Erythroblast (primary cell): ENCODE measurements at regions not wholly inside any gene's neighbourhood (a gene's known extent, or its start where the extent isn't known, plus 50 kb on each side); places are given as distances from the start of the nearest gene placed in this dataset.

ENCODE experiments used
- GATA1 ChIP-seq: IDR thresholded peaks from 2 replicates; pipeline ENCODE4 v1.6.1; 2011; ENCODE audit warnings: low read depth, mild to moderate bottlenecking, control low read depth, low read length, moderate library complexity
- POLR2A ChIP-seq: IDR thresholded peaks from 2 replicates; pipeline ENCODE4 v1.6.1; 2011; ENCODE audit warnings: mild to moderate bottlenecking, low read length

- no peak for TF ChIP-seq POLR2A
- no peak for TF ChIP-seq GATA1
Measured at GRCh38 chr2:67879586-67880290, 183.1 kb downstream of the C1D start.
